ENCODE measurements at regions not wholly inside any gene's neighbourhood (a gene's known extent, or its start where the extent isn't known, plus 50 kb on each side); places are given as distances from the start of the nearest gene placed in this dataset.

- Histone ChIP-seq H3K4me1 (ENCODE audit: control insufficient read depth, insufficient read depth, low read length) (no peaks in the 10 kb centered on the region), H3K4me3 (ENCODE audit: low read length) (no peak overlapping the region), H3K27me3 (replicated peaks; ENCODE audit: control insufficient read depth, insufficient read depth, low read length) (no peaks in the 10 kb centered on the region), H3K9ac (ENCODE audit: low read length) (no peak overlapping the region), H3K36me3 (ENCODE audit: control insufficient read depth, insufficient read depth, low read length, severe bottlenecking) (no peaks in the 10 kb centered on the region), H3K9me3 (ENCODE audit: control insufficient read depth, low read length) (no peaks in the 10 kb centered on the region)
- no peak for DNase-seq (ENCODE audit: low read depth)
Measured at GRCh38 chr7:12964836-12965235, 277.4 kb downstream of the ARL4A start.

- Histone ChIP-seq H3K4me1 (ENCODE audit: control insufficient read depth, insufficient read depth, low read length) (no peaks in the 10 kb centered on the region), H3K9me3 (ENCODE audit: control insufficient read depth, low read length) (no peaks in the 10 kb centered on the region), H3K36me3 (ENCODE audit: control insufficient read depth, insufficient read depth, low read length, severe bottlenecking) (no peaks in the 10 kb centered on the region), H3K4me3 (ENCODE audit: low read length) (no peak overlapping the region), H3K27me3 (replicated peaks; ENCODE audit: control insufficient read depth, insufficient read depth, low read length) (no peaks in the 10 kb centered on the region), H3K9ac (ENCODE audit: low read length) (no peak overlapping the region)
- no peak for DNase-seq (ENCODE audit: low read depth)
Measured at GRCh38 chr7:12965767-12966166, 278.3 kb downstream of the ARL4A start.

- DNase-seq (ENCODE audit: low read depth) = no peak
- Histone ChIP-seq H3K27me3 (replicated peaks; ENCODE audit: control insufficient read depth, insufficient read depth, low read length) (no peaks in the 10 kb centered on the region), H3K36me3 (ENCODE audit: control insufficient read depth, insufficient read depth, low read length, severe bottlenecking) (no peaks in the 10 kb centered on the region), H3K4me3 (ENCODE audit: low read length) (no peak overlapping the region), H3K9ac (ENCODE audit: low read length) (no peak overlapping the region), H3K4me1 (ENCODE audit: control insufficient read depth, insufficient read depth, low read length) (no peaks in the 10 kb centered on the region), H3K9me3 (ENCODE audit: control insufficient read depth, low read length) (no peaks in the 10 kb centered on the region)
Measured at GRCh38 chr7:12967322-12967721, 279.9 kb downstream of the ARL4A start.

- Histone ChIP-seq H3K27me3 (replicated peaks; ENCODE audit: control insufficient read depth, insufficient read depth, low read length) (no peaks in the 10 kb centered on the region), H3K9me3 (ENCODE audit: control insufficient read depth, low read length) (no peaks in the 10 kb centered on the region), H3K4me3 (ENCODE audit: low read length) (no peak overlapping the region), H3K4me1 (ENCODE audit: control insufficient read depth, insufficient read depth, low read length) (no peaks in the 10 kb centered on the region), H3K9ac (ENCODE audit: low read length) (no peak overlapping the region), H3K36me3 (ENCODE audit: control insufficient read depth, insufficient read depth, low read length, severe bottlenecking) (no peaks in the 10 kb centered on the region)
- DNase-seq (ENCODE audit: low read depth) = no peak
Measured at GRCh38 chr7:12968836-12969422, 281.5 kb downstream of the ARL4A start.

GRCh38 chr7:12970626-12971025 is 283.2 kb downstream of the ARL4A start:
- peak; percentile 3 for DNase-seq (ENCODE audit: low read depth)
- Histone ChIP-seq H3K4me1 (ENCODE audit: control insufficient read depth, insufficient read depth, low read length) (no peaks in the 10 kb centered on the region), H3K36me3 (ENCODE audit: control insufficient read depth, insufficient read depth, low read length, severe bottlenecking) (no peaks in the 10 kb centered on the region), H3K9ac (ENCODE audit: low read length) (no peak overlapping the region), H3K9me3 (ENCODE audit: control insufficient read depth, low read length) (no peaks in the 10 kb centered on the region), H3K27me3 (replicated peaks; ENCODE audit: control insufficient read depth, insufficient read depth, low read length) (no peaks in the 10 kb centered on the region), H3K4me3 (ENCODE audit: low read length) (no peak overlapping the region)

- Histone ChIP-seq H3K4me1 (ENCODE audit: control insufficient read depth, insufficient read depth, low read length) (no peaks in the 10 kb centered on the region), H3K9ac (ENCODE audit: low read length) (no peak overlapping the region), H3K36me3 (ENCODE audit: control insufficient read depth, insufficient read depth, low read length, severe bottlenecking) (no peaks in the 10 kb centered on the region), H3K9me3 (ENCODE audit: control insufficient read depth, low read length) (no peaks in the 10 kb centered on the region), H3K27me3 (replicated peaks; ENCODE audit: control insufficient read depth, insufficient read depth, low read length) (no peaks in the 10 kb centered on the region), H3K4me3 (ENCODE audit: low read length) (no peak overlapping the region)
- DNase-seq (ENCODE audit: low read depth) = no peak
Measured at GRCh38 chr7:12974451-12975166, 287.2 kb downstream of the ARL4A start.

- no peaks in the 10 kb centered on the region for H3K36me3 ChIP-seq (ENCODE audit: control insufficient read depth, insufficient read depth, low read length, severe bottlenecking)
- H3K9ac ChIP-seq (ENCODE audit: low read length) = no peak overlapping the region
- H3K27me3 ChIP-seq (replicated peaks; ENCODE audit: control insufficient read depth, insufficient read depth, low read length) = no peaks in the 10 kb centered on the region
- no peak overlapping the region for H3K4me3 ChIP-seq (ENCODE audit: low read length)
- DNase-seq (ENCODE audit: low read depth) = no peak
- no peaks in the 10 kb centered on the region for H3K4me1 ChIP-seq (ENCODE audit: control insufficient read depth, insufficient read depth, low read length)
- no peaks in the 10 kb centered on the region for H3K9me3 ChIP-seq (ENCODE audit: control insufficient read depth, low read length)
Measured at GRCh38 chr7:12975412-12975811, 288.0 kb downstream of the ARL4A start.

- Histone ChIP-seq H3K27me3 (replicated peaks; ENCODE audit: control insufficient read depth, insufficient read depth, low read length) (no peaks in the 10 kb centered on the region), H3K4me3 (ENCODE audit: low read length) (no peak overlapping the region), H3K4me1 (ENCODE audit: control insufficient read depth, insufficient read depth, low read length) (no peaks in the 10 kb centered on the region), H3K9me3 (ENCODE audit: control insufficient read depth, low read length) (no peaks in the 10 kb centered on the region), H3K36me3 (ENCODE audit: control insufficient read depth, insufficient read depth, low read length, severe bottlenecking) (no peaks in the 10 kb centered on the region), H3K9ac (ENCODE audit: low read length) (no peak overlapping the region)
- DNase-seq (ENCODE audit: low read depth) = no peak
Measured at GRCh38 chr7:12979181-12979580, 291.7 kb downstream of the ARL4A start.

- H3K9me3 ChIP-seq (ENCODE audit: control insufficient read depth, low read length) = no peaks in the 10 kb centered on the region
- H3K9ac ChIP-seq (ENCODE audit: low read length) = no peak overlapping the region
- no peak for DNase-seq (ENCODE audit: low read depth)
- H3K27me3 ChIP-seq (replicated peaks; ENCODE audit: control insufficient read depth, insufficient read depth, low read length) = no peaks in the 10 kb centered on the region
- no peaks in the 10 kb centered on the region for H3K4me1 ChIP-seq (ENCODE audit: control insufficient read depth, insufficient read depth, low read length)
- no peaks in the 10 kb centered on the region for H3K36me3 ChIP-seq (ENCODE audit: control insufficient read depth, insufficient read depth, low read length, severe bottlenecking)
- H3K4me3 ChIP-seq (ENCODE audit: low read length) = no peak overlapping the region
Measured at GRCh38 chr7:12982178-12982577, 294.7 kb downstream of the ARL4A start.

- Histone ChIP-seq H3K36me3 (ENCODE audit: control insufficient read depth, insufficient read depth, low read length, severe bottlenecking) (no peaks in the 10 kb centered on the region), H3K9ac (ENCODE audit: low read length) (no peak overlapping the region), H3K27me3 (replicated peaks; ENCODE audit: control insufficient read depth, insufficient read depth, low read length) (no peaks in the 10 kb centered on the region), H3K4me1 (ENCODE audit: control insufficient read depth, insufficient read depth, low read length) (peaks cover 1% of the 10 kb centered on the region), H3K4me3 (ENCODE audit: low read length) (no peak overlapping the region), H3K9me3 (ENCODE audit: control insufficient read depth, low read length) (no peaks in the 10 kb centered on the region)
- DNase-seq (ENCODE audit: low read depth) = no peak
Measured at GRCh38 chr7:12984117-12984516, 296.7 kb downstream of the ARL4A start.

- no peaks in the 10 kb centered on the region for H3K27me3 ChIP-seq (replicated peaks; ENCODE audit: control insufficient read depth, insufficient read depth, low read length)
- DNase-seq (ENCODE audit: low read depth) = no peak
- H3K9ac ChIP-seq (ENCODE audit: low read length) = no peak overlapping the region
- no peaks in the 10 kb centered on the region for H3K36me3 ChIP-seq (ENCODE audit: control insufficient read depth, insufficient read depth, low read length, severe bottlenecking)
- H3K4me3 ChIP-seq (ENCODE audit: low read length) = no peak overlapping the region
- H3K4me1 ChIP-seq (ENCODE audit: control insufficient read depth, insufficient read depth, low read length) = peaks cover 9% of the 10 kb centered on the region
- no peaks in the 10 kb centered on the region for H3K9me3 ChIP-seq (ENCODE audit: control insufficient read depth, low read length)
Measured at GRCh38 chr7:12985228-12985627, 297.8 kb downstream of the ARL4A start.

GRCh38 chr7:12985752-12986151 is 298.3 kb downstream of the ARL4A start:
- DNase-seq (ENCODE audit: low read depth) = no peak
- Histone ChIP-seq H3K27me3 (replicated peaks; ENCODE audit: control insufficient read depth, insufficient read depth, low read length) (no peaks in the 10 kb centered on the region), H3K4me1 (ENCODE audit: control insufficient read depth, insufficient read depth, low read length) (peaks cover 9% of the 10 kb centered on the region), H3K36me3 (ENCODE audit: control insufficient read depth, insufficient read depth, low read length, severe bottlenecking) (no peaks in the 10 kb centered on the region), H3K9ac (ENCODE audit: low read length) (no peak overlapping the region), H3K9me3 (ENCODE audit: control insufficient read depth, low read length) (no peaks in the 10 kb centered on the region), H3K4me3 (ENCODE audit: low read length) (no peak overlapping the region)
